ENCODE measurements at regions not wholly inside any gene's neighbourhood (a gene's known extent, or its start where the extent isn't known, plus 50 kb on each side); places are given as distances from the start of the nearest gene placed in this dataset.

DNA sequence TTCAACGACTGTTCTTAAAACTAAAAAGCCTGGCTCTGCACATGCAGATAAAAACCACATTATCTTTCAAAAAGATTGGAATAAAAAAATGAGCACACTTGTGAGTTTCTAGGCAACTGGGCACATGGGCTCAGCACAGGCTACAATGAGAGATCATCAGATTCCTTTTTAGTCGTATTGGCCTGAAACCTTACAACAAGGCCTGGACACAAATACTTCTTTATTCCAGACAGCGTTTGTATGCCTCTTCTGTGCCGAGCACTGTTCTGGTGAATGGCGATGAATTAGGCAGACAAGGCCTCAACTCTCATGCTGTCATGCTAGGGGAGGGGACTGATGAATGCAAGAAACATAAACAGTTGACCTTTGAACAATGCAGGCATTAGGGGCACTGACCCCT, 463.0 kb downstream of the AACS start:
- TF ChIP-seq, protein P1, sequence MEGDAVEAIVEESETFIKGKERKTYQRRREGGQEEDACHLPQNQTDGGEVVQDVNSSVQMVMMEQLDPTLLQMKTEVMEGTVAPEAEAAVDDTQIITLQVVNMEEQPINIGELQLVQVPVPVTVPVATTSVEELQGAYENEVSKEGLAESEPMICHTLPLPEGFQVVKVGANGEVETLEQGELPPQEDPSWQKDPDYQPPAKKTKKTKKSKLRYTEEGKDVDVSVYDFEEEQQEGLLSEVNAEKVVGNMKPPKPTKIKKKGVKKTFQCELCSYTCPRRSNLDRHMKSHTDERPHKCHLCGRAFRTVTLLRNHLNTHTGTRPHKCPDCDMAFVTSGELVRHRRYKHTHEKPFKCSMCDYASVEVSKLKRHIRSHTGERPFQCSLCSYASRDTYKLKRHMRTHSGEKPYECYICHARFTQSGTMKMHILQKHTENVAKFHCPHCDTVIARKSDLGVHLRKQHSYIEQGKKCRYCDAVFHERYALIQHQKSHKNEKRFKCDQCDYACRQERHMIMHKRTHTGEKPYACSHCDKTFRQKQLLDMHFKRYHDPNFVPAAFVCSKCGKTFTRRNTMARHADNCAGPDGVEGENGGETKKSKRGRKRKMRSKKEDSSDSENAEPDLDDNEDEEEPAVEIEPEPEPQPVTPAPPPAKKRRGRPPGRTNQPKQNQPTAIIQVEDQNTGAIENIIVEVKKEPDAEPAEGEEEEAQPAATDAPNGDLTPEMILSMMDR (IDR thresholded peaks at IDR 0.05; ENCODE audit: low read length) = no peak
- TF ChIP-seq EZH2 (IDR thresholded peaks at IDR 0.05; ENCODE audit: borderline replicate concordance, low read length) = no peak
